KMS-11 (cell line): ENCODE measurements at regions not wholly inside any gene's neighbourhood (a gene's known extent, or its start where the extent isn't known, plus 50 kb on each side); places are given as distances from the start of the nearest gene placed in this dataset.
"Not testable (repeated sequence)": the region's sequence is repeated elsewhere in the genome, so short reads cannot be mapped to it uniquely, and the experiment has no call there.

Experiments used
- H2AFZ ChIP-seq: fragments of 200-600 bp; sonication (generic); 2 replicates; pipeline ENCODE4 v1.6.1; 2016; ENCODE audit warnings: antibody characterized with exemption, mixed run types, low read depth
- H3K27ac ChIP-seq: fragments of 200-600 bp; sonication (generic); 2 replicates; pipeline ENCODE4 v1.6.1; 2016; ENCODE audit warnings: mild to moderate bottlenecking, mixed run types
- H3K27me3 ChIP-seq: fragments of 200-600 bp; sonication (generic); 2 replicates; pipeline ENCODE4 v1.6.1; 2017; ENCODE audit warnings: mild to moderate bottlenecking, low read depth, mixed run types, moderate library complexity; ENCODE audit not compliant: insufficient read depth
- H3K36me3 ChIP-seq: fragments of 200-600 bp; sonication (generic); 2 replicates; pipeline ENCODE4 v1.6.1; 2017; ENCODE audit warnings: mild to moderate bottlenecking, mixed run types; ENCODE audit not compliant: insufficient read depth
- H3K4me1 ChIP-seq: fragments of 200-600 bp; sonication (generic); 2 replicates; pipeline ENCODE4 v1.6.1; 2016; ENCODE audit warnings: mild to moderate bottlenecking, low read depth, mixed run types; ENCODE audit not compliant: poor library complexity, severe bottlenecking
- H3K4me2 ChIP-seq: fragments of 200-600 bp; sonication (generic); 2 replicates; pipeline ENCODE4 v1.7.0; 2016; ENCODE audit warnings: mild to moderate bottlenecking, mixed run types
- H3K4me3 ChIP-seq: fragments of 200-600 bp; sonication (generic); IDR thresholded peaks from 2 replicates; pipeline ENCODE4 v1.6.1; 2017; ENCODE audit warnings: low read depth, low read length, mixed read lengths; ENCODE audit not compliant: insufficient read depth
- H3K79me2 ChIP-seq: fragments of 200-600 bp; sonication (generic); 2 replicates; pipeline ENCODE4 v1.6.1; 2016; ENCODE audit warnings: low read depth, mixed run types; ENCODE audit not compliant: insufficient read depth
- H3K9ac ChIP-seq: fragments of 200-600 bp; sonication (generic); 2 replicates; pipeline ENCODE4 v1.6.1; 2016; ENCODE audit warnings: mild to moderate bottlenecking, mixed run types
- H4K20me1 ChIP-seq: fragments of 200-600 bp; sonication (generic); 2 replicates; pipeline ENCODE4 v1.6.1; 2016; ENCODE audit warnings: mild to moderate bottlenecking, mixed run types; ENCODE audit not compliant: insufficient read depth
- CTCF ChIP-seq: fragments of 200-600 bp; sonication (generic); conservative IDR thresholded peaks from 2 replicates; pipeline ENCODE4 v1.6.1; 2017; ENCODE audit warnings: low read depth, mild to moderate bottlenecking, antibody characterized with exemption, low read length, moderate library complexity, mixed read lengths

- Histone ChIP-seq H3K9ac (no peak overlapping the region), H2AFZ (no peak overlapping the region)
Observed at GRCh38 chr2:187687585-187687984, 133.3 kb upstream of the TFPI start.

GRCh38 chr2:187689372-187689771 is 135.1 kb upstream of the TFPI start:
- TF ChIP-seq CTCF, result no peak
- Histone ChIP-seq H3K79me2 (no peaks in the 10 kb centered on the region), H3K4me1 (no peaks in the 10 kb centered on the region), H4K20me1 (no peaks in the 10 kb centered on the region), H3K27ac (no peak overlapping the region), H2AFZ (no peak overlapping the region), H3K4me3 (no peak overlapping the region), H3K9ac (no peak overlapping the region), H3K36me3 (no peaks in the 10 kb centered on the region), H3K27me3 (no peaks in the 10 kb centered on the region), H3K4me2 (no peak overlapping the region)

More at GRCh38 chr2:187687585-187687984, 133.3 kb upstream of the TFPI start:
- TF ChIP-seq CTCF, result no peak
- no peaks in the 10 kb centered on the region for H3K27me3 ChIP-seq
- no peak overlapping the region for H3K4me3 ChIP-seq
- H3K4me1 ChIP-seq, result no peaks in the 10 kb centered on the region
- H3K27ac ChIP-seq, result no peak overlapping the region
- H3K4me2 ChIP-seq, result no peak overlapping the region
- H3K79me2 ChIP-seq, result no peaks in the 10 kb centered on the region
- no peaks in the 10 kb centered on the region for H3K36me3 ChIP-seq
- no peaks in the 10 kb centered on the region for H4K20me1 ChIP-seq

- no peak for TF ChIP-seq CTCF
- Histone ChIP-seq H3K27me3 (no peaks in the 10 kb centered on the region), H3K9ac (no peak overlapping the region), H3K4me1 (no peaks in the 10 kb centered on the region), H2AFZ (no peak overlapping the region), H3K79me2 (no peaks in the 10 kb centered on the region), H3K4me2 (no peak overlapping the region), H3K4me3 (no peak overlapping the region), H3K27ac (no peak overlapping the region), H4K20me1 (no peaks in the 10 kb centered on the region), H3K36me3 (no peaks in the 10 kb centered on the region)
Observed at GRCh38 chr2:187693923-187694322, 139.7 kb upstream of the TFPI start.

- not testable (repeated sequence) for H3K4me3 ChIP-seq, H3K27ac ChIP-seq, H3K36me3 ChIP-seq, H4K20me1 ChIP-seq, H3K4me2 ChIP-seq, H2AFZ ChIP-seq, H3K4me1 ChIP-seq, H3K27me3 ChIP-seq, H3K9ac ChIP-seq, H3K79me2 ChIP-seq
Observed at GRCh38 chr2:187696644-187697043, 142.4 kb upstream of the TFPI start.

GRCh38 chr2:187698374-187699110 is 144.3 kb upstream of the TFPI start:
- H3K36me3 ChIP-seq, result no peaks in the 10 kb centered on the region
- H4K20me1 ChIP-seq, result no peaks in the 10 kb centered on the region
- H3K27me3 ChIP-seq, result no peaks in the 10 kb centered on the region
- no peak overlapping the region for H3K4me3 ChIP-seq
- H3K27ac ChIP-seq, result no peak overlapping the region
- H2AFZ ChIP-seq, result no peak overlapping the region
- no peak overlapping the region for H3K4me2 ChIP-seq
- H3K4me1 ChIP-seq, result no peaks in the 10 kb centered on the region
- H3K9ac ChIP-seq, result no peak overlapping the region
- TF ChIP-seq CTCF, result no peak
- H3K79me2 ChIP-seq, result no peaks in the 10 kb centered on the region
